Neural cell (in vitro differentiated cells): ENCODE measurements at regions not wholly inside any gene's neighbourhood (a gene's known extent, or its start where the extent isn't known, plus 50 kb on each side); places are given as distances from the start of the nearest gene placed in this dataset.

Experiments used
- H2AFZ ChIP-seq: fragments of 200-600, 300-800 bp; sonication (generic), shearing (Covaris generic); 2 replicates; pipeline ENCODE4 v1.6.0; 2014; ENCODE audit warnings: low read depth, mild to moderate bottlenecking, antibody characterized with exemption, low read length, moderate library complexity
- H3F3A ChIP-seq: fragments of 200-600 bp; shearing (Covaris generic); 2 replicates; pipeline ENCODE4 v1.6.1; 2016; ENCODE audit warnings: mild to moderate bottlenecking, moderate library complexity, mixed read lengths, antibody characterized with exemption, low read length; ENCODE audit not compliant: insufficient read depth, poor library complexity, severe bottlenecking
- H3K27ac ChIP-seq: fragments of 200-600, 300-800 bp; sonication (generic), shearing (Covaris generic); 2 replicates; pipeline ENCODE4 v1.5.1; 2014; ENCODE audit warnings: mild to moderate bottlenecking, low read length, moderate library complexity
- H3K27me3 ChIP-seq: fragments of 300-800, 200-600 bp; sonication (generic), shearing (Covaris generic); 2 replicates; pipeline ENCODE4 v1.6.0; 2014; ENCODE audit warnings: mild to moderate bottlenecking, low read depth, low read length, moderate library complexity; ENCODE audit not compliant: insufficient read depth
- H3K36me3 ChIP-seq: fragments of 300-800, 200-600 bp; sonication (generic), shearing (Covaris generic); 2 replicates; pipeline ENCODE4 v1.5.1; 2014; ENCODE audit warnings: mild to moderate bottlenecking, antibody characterized with exemption, low read length, moderate library complexity; ENCODE audit not compliant: insufficient read depth
- H3K4me2 ChIP-seq: fragments of 300-800, 200-600 bp; sonication (generic), shearing (Covaris generic); 2 replicates; pipeline ENCODE4 v1.6.0; 2014; ENCODE audit warnings: mild to moderate bottlenecking, low read length
- H3K4me3 ChIP-seq: fragments of 300-800, 200-600 bp; sonication (generic), shearing (Covaris generic); 2 replicates; pipeline ENCODE4 v1.5.1; 2014; ENCODE audit warnings: mild to moderate bottlenecking, low read length, moderate library complexity
- H3K79me2 ChIP-seq: fragments of 200-600 bp; shearing (Covaris generic); replicated peaks from 2 replicates; pipeline ENCODE4 v1.6.0; 2014; ENCODE audit warnings: mild to moderate bottlenecking, low read length, moderate library complexity; ENCODE audit not compliant: insufficient read depth
- H3K9ac ChIP-seq: fragments of 300-800, 200-600 bp; sonication (generic), shearing (Covaris generic); 2 replicates; pipeline ENCODE4 v1.6.1; 2016; ENCODE audit warnings: mild to moderate bottlenecking, low read length, mixed read lengths
- H3K9me2 ChIP-seq: fragments of 200-600 bp; shearing (Covaris generic); 2 replicates; pipeline ENCODE4 v1.6.1; 2016; ENCODE audit warnings: mild to moderate bottlenecking, low read length, mixed read lengths; ENCODE audit not compliant: insufficient read depth
- H3K9me3 ChIP-seq: fragments of 200-600, 300-800 bp; sonication (generic), shearing (Covaris generic); 2 replicates; pipeline ENCODE4 v1.6.1; 2016; ENCODE audit warnings: mild to moderate bottlenecking, mixed run types, low read length, moderate library complexity, mixed read lengths
- H4K20me1 ChIP-seq: fragments of 200-600 bp; shearing (Covaris generic); 2 replicates; pipeline ENCODE4 v1.6.1; 2016; ENCODE audit warnings: mild to moderate bottlenecking, mixed run types; ENCODE audit not compliant: insufficient read depth
- CTCF ChIP-seq: fragments of 450-650 bp; IDR thresholded peaks from 2 replicates; pipeline ENCODE4 v1.5.1; 2014; ENCODE audit warnings: antibody characterized with exemption, mild to moderate bottlenecking, moderate library complexity; ENCODE audit not compliant: poor library complexity, severe bottlenecking
- EP300 ChIP-seq: fragments of 450-650 bp; conservative IDR thresholded peaks from 2 replicates; pipeline ENCODE4 v1.6.1; 2014; ENCODE audit warnings: antibody characterized with exemption, mild to moderate bottlenecking, moderate library complexity; ENCODE audit not compliant: poor library complexity, severe bottlenecking
- EZH2 ChIP-seq: fragments of 200-600, 300-800 bp; shearing (Covaris generic), sonication (generic); IDR thresholded peaks from 2 replicates; pipeline ENCODE4 v1.6.1; 2014; ENCODE audit warnings: antibody characterized with exemption, low read length, borderline replicate concordance, mild to moderate bottlenecking; ENCODE audit not compliant: insufficient read depth, poor library complexity, severe bottlenecking
- MXI1 ChIP-seq: fragments of 450-650 bp; conservative IDR thresholded peaks from 2 replicates; pipeline ENCODE4 v1.6.1; 2014; ENCODE audit warnings: antibody characterized with exemption, mild to moderate bottlenecking; ENCODE audit not compliant: poor library complexity, severe bottlenecking
- POLR2AphosphoS5 ChIP-seq: IDR thresholded peaks from 2 replicates; pipeline ENCODE4 v1.6.1; 2012
- RAD21 ChIP-seq: fragments of 450-650 bp; conservative IDR thresholded peaks from 2 replicates; pipeline ENCODE4 v1.6.1; 2014; ENCODE audit warnings: antibody characterized with exemption, mild to moderate bottlenecking, moderate library complexity
- REST ChIP-seq: IDR thresholded peaks from 2 replicates; pipeline ENCODE4 v1.6.1; 2012; ENCODE audit warnings: borderline replicate concordance
- SMC3 ChIP-seq: fragments of 450-650 bp; conservative IDR thresholded peaks from 2 replicates; pipeline ENCODE4 v1.6.1; 2014; ENCODE audit warnings: antibody characterized with exemption, mild to moderate bottlenecking, moderate library complexity; ENCODE audit not compliant: poor library complexity
- TAF1 ChIP-seq: IDR thresholded peaks from 2 replicates; pipeline ENCODE4 v1.6.1; 2012; ENCODE audit warnings: low read depth

GRCh38 chr10:4138146-4138721 lies 353.2 kb upstream of the KLF6 start:
- Histone ChIP-seq H2AFZ (no peak overlapping the region), H3K9me3 (peaks cover 11% of the 10 kb centered on the region), H3K9ac (no peak overlapping the region), H3K4me2 (no peak overlapping the region), H3K4me3 (no peak overlapping the region), H3K27me3 (no peaks in the 10 kb centered on the region), H3K79me2 (no peaks in the 10 kb centered on the region), H3K36me3 (no peaks in the 10 kb centered on the region), H3K9me2 (no peaks in the 10 kb centered on the region), H3K27ac (no peak overlapping the region), H4K20me1 (no peaks in the 10 kb centered on the region), H3F3A (no peaks in the 10 kb centered on the region)
- no peak for TF ChIP-seq REST
- no peak for TF ChIP-seq CTCF
- TF ChIP-seq EZH2 = no peak
- no peak for TF ChIP-seq TAF1
- TF ChIP-seq POLR2AphosphoS5 = no peak
- no peak for TF ChIP-seq SMC3
- TF ChIP-seq MXI1 = no peak
- no peak for TF ChIP-seq RAD21
- no peak for TF ChIP-seq EP300

- H3K36me3 ChIP-seq = no peaks in the 10 kb centered on the region
- no peaks in the 10 kb centered on the region for H4K20me1 ChIP-seq
- no peaks in the 10 kb centered on the region for H3F3A ChIP-seq
- H3K9ac ChIP-seq = no peak overlapping the region
- H2AFZ ChIP-seq = no peak overlapping the region
- no peaks in the 10 kb centered on the region for H3K79me2 ChIP-seq
- H3K9me2 ChIP-seq = no peaks in the 10 kb centered on the region
- TF ChIP-seq SMC3 (no peak), MXI1 (no peak), EP300 (no peak), POLR2AphosphoS5 (no peak), CTCF (no peak), RAD21 (no peak), TAF1 (no peak), REST (no peak)
- H3K27me3 ChIP-seq = no peaks in the 10 kb centered on the region
- H3K4me2 ChIP-seq = no peak overlapping the region
- H3K9me3 ChIP-seq = peaks cover 6% of the 10 kb centered on the region
- no peak overlapping the region for H3K4me3 ChIP-seq
- no peak overlapping the region for H3K27ac ChIP-seq
Measured at GRCh38 chr10:4137299-4137698, 352.3 kb upstream of the KLF6 start.
